ENCODE measurements at regions not wholly inside any gene's neighbourhood (a gene's known extent, or its start where the extent isn't known, plus 50 kb on each side); places are given as distances from the start of the nearest gene placed in this dataset.
"Not testable (repeated sequence)": the region's sequence is repeated elsewhere in the genome, so short reads cannot be mapped to it uniquely, and the experiment has no call there.

GRCh38 chr12:107864235-107864634, 89.7 kb downstream of the ASCL4 start:
- H3K36me3 Mint-ChIP-seq (ENCODE audit: low read depth) = peaks cover 4% of the 10 kb centered on the region
- peaks cover 5% of the 10 kb centered on the region for H3K9me3 Mint-ChIP-seq (ENCODE audit: low read depth)
- no peak for TF ChIP-seq CTCF (IDR thresholded peaks at IDR 0.05)
- H3K4me3 Mint-ChIP-seq (ENCODE audit: unreplicated experiment) = peak overlapping the region; percentile 43
- H3K4me1 Mint-ChIP-seq (ENCODE audit: low read depth) = peaks cover 8% of the 10 kb centered on the region
- H3K27me3 Mint-ChIP-seq (ENCODE audit: low read depth) = peaks cover 67% of the 10 kb centered on the region
- no peak for DNase-seq (ENCODE audit: low spot score)
- H3K27ac Mint-ChIP-seq (ENCODE audit: unreplicated experiment) = no peak overlapping the region

GRCh38 chr12:107864727-107865126, 90.2 kb downstream of the ASCL4 start:
- not testable (repeated sequence) for H3K4me1 Mint-ChIP-seq (ENCODE audit: low read depth); H3K4me3 Mint-ChIP-seq (ENCODE audit: unreplicated experiment); DNase-seq (ENCODE audit: low spot score); H3K27ac Mint-ChIP-seq (ENCODE audit: unreplicated experiment); H3K9me3 Mint-ChIP-seq (ENCODE audit: low read depth); H3K36me3 Mint-ChIP-seq (ENCODE audit: low read depth)
- peaks cover 69% of the 10 kb centered on the region for H3K27me3 Mint-ChIP-seq (ENCODE audit: low read depth)

- H3K9me3 Mint-ChIP-seq (ENCODE audit: low read depth) = no peaks in the 10 kb centered on the region
- no peaks in the 10 kb centered on the region for H3K36me3 Mint-ChIP-seq (ENCODE audit: low read depth)
- H3K27ac Mint-ChIP-seq (ENCODE audit: unreplicated experiment) = no peak overlapping the region
- H3K27me3 Mint-ChIP-seq (ENCODE audit: low read depth) = peaks cover 38% of the 10 kb centered on the region
- no peaks in the 10 kb centered on the region for H3K4me1 Mint-ChIP-seq (ENCODE audit: low read depth)
- TF ChIP-seq CTCF (IDR thresholded peaks at IDR 0.05) = no peak
- DNase-seq (ENCODE audit: low spot score) = no peak
- H3K4me3 Mint-ChIP-seq (ENCODE audit: unreplicated experiment) = no peak overlapping the region
Measured at GRCh38 chr12:107873223-107873622, 98.7 kb downstream of the ASCL4 start.

- Mint-ChIP-seq H3K4me1 (ENCODE audit: low read depth) (no peaks in the 10 kb centered on the region), H3K27me3 (ENCODE audit: low read depth) (peaks cover 39% of the 10 kb centered on the region)
Measured at GRCh38 chr12:107875786-107876185, 101.3 kb downstream of the ASCL4 start.

GRCh38 chr12:107884769-107885694, 110.5 kb downstream of the ASCL4 start:
- DNase-seq (ENCODE audit: low spot score) = no peak
- no peaks in the 10 kb centered on the region for H3K36me3 Mint-ChIP-seq (ENCODE audit: low read depth)
- no peak overlapping the region for H3K27ac Mint-ChIP-seq (ENCODE audit: unreplicated experiment)
- H3K4me1 Mint-ChIP-seq (ENCODE audit: low read depth) = no peaks in the 10 kb centered on the region
- H3K4me3 Mint-ChIP-seq (ENCODE audit: unreplicated experiment) = no peak overlapping the region
- H3K27me3 Mint-ChIP-seq (ENCODE audit: low read depth) = peaks cover 43% of the 10 kb centered on the region
- H3K9me3 Mint-ChIP-seq (ENCODE audit: low read depth) = no peaks in the 10 kb centered on the region
- TF ChIP-seq CTCF (IDR thresholded peaks at IDR 0.05) = peak; percentile 88

More at GRCh38 chr12:107875786-107876185, 101.3 kb downstream of the ASCL4 start:
- H3K36me3 Mint-ChIP-seq (ENCODE audit: low read depth) = no peaks in the 10 kb centered on the region
- no peaks in the 10 kb centered on the region for H3K9me3 Mint-ChIP-seq (ENCODE audit: low read depth)
- H3K27ac Mint-ChIP-seq (ENCODE audit: unreplicated experiment) = no peak overlapping the region
- no peak overlapping the region for H3K4me3 Mint-ChIP-seq (ENCODE audit: unreplicated experiment)
- DNase-seq (ENCODE audit: low spot score) = no peak
- no peak for TF ChIP-seq CTCF (IDR thresholded peaks at IDR 0.05)

- H3K9me3 Mint-ChIP-seq (ENCODE audit: low read depth) = no peaks in the 10 kb centered on the region
- no peak overlapping the region for H3K4me3 Mint-ChIP-seq (ENCODE audit: unreplicated experiment)
- TF ChIP-seq CTCF (IDR thresholded peaks at IDR 0.05) = no peak
- H3K36me3 Mint-ChIP-seq (ENCODE audit: low read depth) = no peaks in the 10 kb centered on the region
- H3K4me1 Mint-ChIP-seq (ENCODE audit: low read depth) = no peaks in the 10 kb centered on the region
- DNase-seq (ENCODE audit: low spot score) = no peak
- H3K27ac Mint-ChIP-seq (ENCODE audit: unreplicated experiment) = no peak overlapping the region
- H3K27me3 Mint-ChIP-seq (ENCODE audit: low read depth) = peaks cover 19% of the 10 kb centered on the region
Measured at GRCh38 chr12:107888789-107889188, 114.3 kb downstream of the ASCL4 start.

Measured in chondrocyte (in vitro differentiated cells).